Transverse colon (tissue), 3 donors: ENCODE measurements at regions not wholly inside any gene's neighbourhood (a gene's known extent, or its start where the extent isn't known, plus 50 kb on each side); places are given as distances from the start of the nearest gene placed in this dataset.

Experiments
- CTCF ChIP-seq, 5 experiments: fragments of 200-600 bp in 3 of 5; fragments of 450-650 bp in 2 of 5; sonication (generic) in 3 of 5; IDR thresholded peaks; 1 replicate in 2 of 5; 2 replicates in 3 of 5; pipeline ENCODE4 v1.5.1; 2016 to 2017; ENCODE audit warnings: antibody characterized with exemption in 5 of 5, inconsistent platforms in 3 of 5, mild to moderate bottlenecking in 2 of 5, moderate library complexity in 1 of 5
- POLR2A ChIP-seq: fragments of 450-650 bp; IDR thresholded peaks from one replicate; pipeline ENCODE4 v1.6.1; 2016; ENCODE audit warnings: antibody characterized with exemption, mild to moderate bottlenecking, moderate library complexity

- no peak for TF ChIP-seq CTCF (IDR thresholded peaks at IDR 0.05)
- TF ChIP-seq POLR2A, result no peak
Measured at GRCh38 chr10:128594688-128595087, 468.5 kb upstream of the MKI67 start.
